Fibroblast of skin of back (primary cell): ENCODE measurements at regions not wholly inside any gene's neighbourhood (a gene's known extent, or its start where the extent isn't known, plus 50 kb on each side); places are given as distances from the start of the nearest gene placed in this dataset.
A peak's percentile ranks its signal among the peaks of the same experiment; 100 is the strongest.

Source experiments
- DNase-seq: peaks from one replicate; pipeline ENCODE4 v3.0.0-alpha.2; 2013

DNA sequence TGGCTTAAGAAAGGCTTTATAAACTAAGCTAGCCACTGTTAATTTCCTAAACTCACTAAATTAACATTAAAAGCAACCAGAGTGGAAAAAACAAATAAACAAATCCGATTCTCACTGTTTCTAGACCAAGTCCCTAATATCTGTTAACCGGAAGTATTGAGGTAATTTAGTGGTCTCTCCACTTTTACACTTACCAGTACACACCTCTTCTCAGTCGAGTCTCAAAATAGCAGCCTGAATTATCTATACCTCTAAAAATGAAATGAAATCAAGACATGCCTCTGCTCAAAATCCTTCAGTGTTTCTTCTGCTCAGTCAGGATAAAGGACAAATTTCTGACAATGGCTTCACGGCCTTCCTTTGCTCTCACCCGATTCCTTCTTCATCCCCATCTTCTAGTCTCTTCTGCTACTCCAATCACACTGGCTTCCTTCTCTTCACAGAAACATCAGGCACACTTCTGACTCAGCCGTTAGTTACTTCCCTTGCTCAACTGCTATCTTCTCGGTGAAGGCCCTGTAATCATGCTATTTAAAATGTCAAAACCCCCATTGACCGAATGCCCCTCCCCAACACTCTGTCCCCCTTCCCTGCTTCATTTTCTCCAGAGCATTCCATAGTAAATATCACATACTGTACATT is 161.3 kb downstream of the KITLG start:
- DNase-seq, result peak; percentile 58

DNA sequence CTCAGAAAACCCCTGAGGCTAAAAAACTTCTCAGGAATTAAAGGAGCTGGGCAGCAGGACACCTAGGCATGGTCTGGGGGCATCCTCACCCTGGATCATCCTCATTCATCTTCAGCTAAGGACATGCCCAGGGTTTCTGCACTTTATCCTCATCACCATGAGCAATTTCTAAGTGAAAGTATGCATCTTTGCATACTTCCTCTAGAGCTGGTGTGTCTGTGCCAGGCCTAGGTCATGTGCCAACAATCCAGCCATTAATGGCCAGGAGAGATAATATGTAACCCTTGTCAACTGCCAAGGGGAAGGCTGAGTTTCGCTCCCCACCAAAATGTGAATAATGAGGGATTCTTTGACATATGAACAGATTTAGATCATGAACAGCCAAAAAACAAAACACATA is 160.5 kb downstream of the KITLG start:
- DNase-seq, result peak; percentile 67

DNA sequence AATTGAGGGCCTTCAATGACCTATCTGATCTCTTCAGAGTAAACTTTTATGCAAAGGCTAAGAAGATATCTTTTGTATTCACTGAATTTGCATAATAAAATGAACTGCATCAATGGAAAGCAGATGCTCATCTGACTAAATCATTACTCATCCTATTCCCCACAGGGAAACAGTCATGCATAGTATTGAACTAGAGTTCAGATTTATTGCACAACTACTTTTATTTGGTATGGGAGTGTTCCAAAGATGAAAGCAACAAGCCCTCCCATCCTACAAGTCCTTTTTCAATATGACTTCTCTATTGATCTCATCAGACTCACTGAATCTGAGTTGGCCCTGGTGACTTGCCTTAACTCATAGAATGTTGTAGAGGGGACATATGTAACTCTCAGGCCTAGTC is 159.8 kb downstream of the KITLG start:
- DNase-seq, result peak; percentile 94

DNA sequence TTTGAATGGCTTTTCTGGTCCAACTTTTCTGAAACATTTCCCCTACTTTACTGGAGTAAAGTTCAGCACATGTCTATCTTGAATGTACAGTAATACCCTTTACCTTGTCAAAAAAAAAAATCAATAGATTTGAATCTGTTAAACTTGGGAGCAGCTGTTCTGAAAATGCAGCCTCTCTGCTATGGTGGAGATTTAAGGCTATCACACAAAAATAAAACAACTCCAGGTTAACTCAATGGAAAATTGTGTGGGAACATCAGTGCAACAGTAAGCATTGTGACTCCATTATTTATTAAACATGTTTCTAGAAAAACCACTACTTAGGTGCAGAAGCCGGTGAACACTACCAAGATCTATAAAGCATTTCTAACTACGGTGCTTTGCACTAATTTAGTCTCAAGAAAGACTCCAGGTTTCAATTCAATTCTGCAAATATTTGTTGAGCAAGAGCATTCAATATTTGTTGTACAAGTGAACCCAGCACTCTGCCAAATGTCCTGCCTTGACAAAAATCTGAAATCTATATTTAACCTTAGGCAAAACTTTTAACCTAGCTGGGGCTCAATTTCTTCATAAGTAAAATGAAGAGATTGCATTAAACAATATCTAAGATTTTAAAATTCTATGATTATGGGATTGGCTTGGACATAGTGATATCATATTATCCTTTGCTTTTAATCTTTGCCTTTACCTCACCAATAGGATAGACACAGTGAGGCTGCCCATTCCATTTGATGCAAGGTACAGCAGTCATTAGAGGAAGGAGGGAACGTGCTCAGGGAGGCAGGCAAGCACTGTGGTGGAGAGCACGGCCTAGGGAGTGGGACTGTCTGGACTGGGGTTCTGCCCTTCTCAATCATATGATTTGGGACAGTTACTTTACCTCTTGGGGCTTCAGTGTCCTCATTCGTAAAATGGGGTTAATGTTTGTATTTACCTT is 155.2 kb downstream of the KITLG start:
- DNase-seq, result no peak

- DNase-seq, result no peak
Observed at GRCh38 chr12:88428350-88428749, 151.9 kb downstream of the KITLG start.

DNA sequence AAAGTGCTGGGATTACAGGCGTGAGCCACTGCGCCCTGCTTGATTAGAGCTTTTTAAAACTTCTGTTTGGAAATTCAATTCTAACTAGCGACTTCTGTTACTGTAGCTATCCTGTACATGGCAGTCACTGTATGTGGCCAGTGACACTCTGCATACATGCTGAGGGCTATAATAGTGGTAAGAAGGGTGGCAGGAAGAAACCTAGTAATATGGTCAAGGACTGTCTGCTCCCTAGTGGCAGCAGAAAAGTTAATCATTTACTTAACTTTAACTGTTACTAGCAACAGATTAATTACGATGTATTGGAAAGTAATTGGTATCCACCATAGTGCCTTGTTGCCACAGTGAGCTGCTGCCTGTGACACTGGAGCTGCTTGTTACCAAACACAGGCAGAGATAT is 149.0 kb downstream of the KITLG start:
- no peak for DNase-seq

DNA sequence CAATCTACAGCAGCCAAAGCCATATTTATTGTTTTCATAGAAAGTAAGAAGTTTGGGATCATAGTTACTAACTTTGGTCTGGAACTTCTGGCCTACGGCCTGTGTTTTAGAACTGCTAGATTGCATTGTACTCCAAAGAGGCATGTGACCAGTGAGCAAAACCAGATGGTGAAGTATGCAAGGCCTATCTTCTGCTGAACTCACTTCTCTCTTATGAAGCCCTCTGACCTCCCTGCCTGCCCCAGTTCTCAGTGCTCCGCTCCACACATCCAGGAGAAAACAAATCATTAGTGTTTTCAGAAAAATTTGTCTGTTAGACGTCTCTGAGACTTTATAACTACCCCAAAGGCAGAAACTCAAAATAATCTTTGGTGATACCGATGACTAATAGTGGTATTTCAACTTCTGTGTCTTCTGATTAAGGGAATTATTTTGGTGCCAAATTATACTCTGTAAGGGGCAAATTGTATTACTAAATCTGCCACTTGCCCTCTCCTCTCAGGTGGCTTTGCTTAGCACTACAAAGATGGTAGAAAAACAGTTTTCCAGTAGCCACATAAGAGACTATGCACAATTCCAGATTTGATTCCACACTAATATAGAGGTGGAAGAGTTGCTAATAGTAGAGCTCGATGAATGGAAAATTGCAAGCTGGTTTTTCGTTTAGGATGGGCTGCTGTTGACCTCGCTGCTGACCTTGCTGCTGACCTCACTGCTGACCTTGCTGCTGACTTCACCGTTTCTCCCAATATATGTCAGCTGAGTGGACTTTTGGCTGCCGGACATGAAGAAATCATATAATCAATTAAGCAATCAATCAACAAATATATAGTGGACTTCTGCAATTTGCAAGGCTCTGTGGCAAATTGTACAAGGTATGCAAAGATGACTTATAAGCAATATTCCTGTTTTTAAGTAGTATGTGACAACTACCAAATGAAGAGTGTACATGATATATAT is 147.5 kb downstream of the KITLG start:
- DNase-seq, result peak; percentile 24

DNA sequence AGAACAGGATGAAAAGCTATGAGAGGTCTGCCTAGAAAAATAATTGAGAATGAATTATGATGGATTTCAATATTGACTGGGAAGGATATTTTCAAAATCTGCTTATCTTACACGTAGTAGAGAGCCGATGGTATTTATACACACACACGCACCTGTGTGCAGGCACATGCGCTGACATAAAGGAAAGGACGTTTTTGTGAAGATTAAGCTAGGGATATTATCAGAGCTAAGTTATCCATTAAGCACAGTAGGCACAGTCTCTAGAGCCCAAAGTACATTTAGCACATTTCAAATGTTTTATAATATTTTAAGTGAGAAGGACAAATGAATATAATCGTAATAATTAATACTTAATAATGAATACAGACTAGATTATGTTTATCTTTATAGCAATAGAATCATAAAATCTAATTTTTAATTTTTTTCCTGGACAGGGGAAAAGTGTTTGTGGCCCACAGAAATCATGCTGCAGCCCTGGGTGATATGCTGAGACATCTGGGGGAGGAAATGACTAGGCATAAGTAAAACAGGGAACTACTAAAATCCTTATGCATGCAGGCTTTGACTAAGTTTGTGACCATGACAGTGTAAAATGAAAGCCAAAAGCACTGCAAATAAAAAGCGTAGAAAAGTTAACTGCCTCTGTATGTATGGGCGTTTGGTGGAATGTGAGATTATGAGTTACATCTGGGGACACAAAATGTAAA is 146.1 kb downstream of the KITLG start:
- DNase-seq, result peak; percentile 69

DNA sequence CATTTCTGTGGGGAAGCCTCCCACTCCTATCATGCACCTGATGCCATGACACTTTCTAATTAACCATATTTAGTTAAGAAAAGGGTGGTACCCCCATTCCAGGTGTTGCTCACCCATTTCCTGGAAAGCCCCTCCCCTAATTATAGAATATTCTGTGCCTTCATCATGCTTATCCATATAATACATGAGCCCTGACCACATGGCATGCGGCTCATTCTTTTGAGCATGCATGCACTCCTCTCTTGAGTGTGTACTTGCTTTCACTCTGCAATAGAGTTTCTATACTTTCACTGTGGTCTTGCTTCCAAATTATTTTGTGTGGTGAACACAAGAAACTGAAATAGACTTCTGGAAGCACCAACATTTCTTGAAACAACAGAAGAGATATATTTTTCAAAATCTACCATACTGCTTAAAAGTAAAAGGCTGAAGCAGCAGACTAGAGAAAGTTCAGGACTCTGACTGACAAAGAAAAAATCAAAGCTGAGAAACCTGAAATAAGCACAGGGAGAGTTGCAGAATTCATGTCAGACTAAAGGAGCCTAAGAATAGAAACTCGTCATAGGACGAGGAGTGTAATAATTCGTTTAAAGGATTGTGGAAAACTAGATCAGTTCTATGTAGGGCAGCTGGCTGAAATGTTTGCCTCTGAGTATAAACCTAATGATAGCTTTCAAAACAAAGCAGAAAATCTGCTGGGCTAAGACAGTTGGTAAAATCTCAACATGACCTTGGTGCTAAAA is 144.8 kb downstream of the KITLG start:
- no peak for DNase-seq

DNA sequence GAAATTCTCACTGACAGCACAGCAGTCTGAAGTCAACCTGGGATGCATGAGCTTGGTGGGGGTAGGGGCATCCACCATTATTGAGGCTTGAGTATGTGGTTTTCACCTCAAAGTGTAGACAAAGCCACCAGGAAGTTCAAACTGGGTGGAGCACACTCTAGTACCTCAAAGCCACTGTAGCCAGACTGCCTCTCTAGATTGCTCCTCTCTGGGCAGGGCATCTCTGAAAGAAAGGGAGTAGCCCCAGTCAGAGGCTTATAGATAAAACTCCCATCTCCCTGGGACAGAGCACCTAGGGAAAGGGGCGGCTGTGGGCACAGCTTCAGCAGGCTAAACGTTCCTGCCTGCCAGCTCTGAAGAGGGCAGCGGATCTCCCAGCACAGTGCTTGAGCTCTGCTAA is 143.0 kb downstream of the KITLG start:
- no peak for DNase-seq
